B cell (primary cell): ENCODE measurements at regions not wholly inside any gene's neighbourhood (a gene's known extent, or its start where the extent isn't known, plus 50 kb on each side); places are given as distances from the start of the nearest gene placed in this dataset.

Experiments
- ATAC-seq: fragments of 200-7000 bp; cut with Tn5 transposase; one replicate; pipeline ENCODE4 v1.10.0; 2021; ENCODE audit warnings: low read depth, mild to moderate bottlenecking, moderate number of reproducible peaks, moderate library complexity
- CTCF ChIA-PET: fragments of 350-600 bp; sonication (Branson Sonifier 250); formaldehyde crosslinking; loops from one replicate; lab custom pipeline; 2021; ENCODE audit warnings: antibody characterized with exemption, inconsistent platforms; lab: Charles Lee
- POLR2A ChIA-PET: fragments of 350-600 bp; sonication (Branson Sonifier 250); formaldehyde crosslinking; loops from one replicate; lab custom pipeline; 2021; ENCODE audit warnings: antibody characterized with exemption; lab: Charles Lee
- DNase-seq: peaks from one replicate; pipeline ENCODE4 v3.0.0; 2013
- H2AFZ ChIP-seq: 2 replicates; pipeline ENCODE4 v1.6.1; 2012; ENCODE audit warnings: mild to moderate bottlenecking, low read depth, low read length; ENCODE audit not compliant: insufficient read depth, poor library complexity, severe bottlenecking
- H3K27ac ChIP-seq, 2 donors: 1 replicate in 1 of 2; 2 replicates in 1 of 2; pipeline ENCODE4 v1.5.1; 2012 to 2013; ENCODE audit warnings: low read length in 2 of 2, mild to moderate bottlenecking in 2 of 2, moderate library complexity in 1 of 2
- H3K27me3 ChIP-seq, 4 experiments: fragments of 200-600 bp in 1 of 4; sonication (generic) in 1 of 4; replicated peaks in 1 of 4; 1 replicate in 2 of 4; 2 replicates in 2 of 4; pipeline versions ENCODE4 v1.6.1 to v1.7.0; 2013 to 2016; ENCODE audit warnings: low read length in 3 of 4, mild to moderate bottlenecking in 2 of 4, mixed read lengths in 1 of 4, moderate library complexity in 1 of 4; ENCODE audit not compliant: insufficient read depth in 4 of 4, control insufficient read depth in 3 of 4; ENCODE audit errors: control extremely low read depth in 1 of 4
- H3K36me3 ChIP-seq, 2 experiments: replicated peaks in 1 of 2; 1 replicate in 1 of 2; 2 replicates in 1 of 2; pipeline versions ENCODE4 v1.6.1 to v1.7.1; 2013; ENCODE audit warnings: low read length in 1 of 2; ENCODE audit not compliant: insufficient read depth in 2 of 2, control insufficient read depth in 1 of 2; ENCODE audit errors: control extremely low read depth in 1 of 2, extremely low read depth in 1 of 2
- H3K4me1 ChIP-seq, 2 donors: fragments of 200-600 bp in 1 of 2; sonication (generic) in 1 of 2; 1 replicate in 1 of 2; 2 replicates in 1 of 2; pipeline versions ENCODE4 v1.5.1 to v1.6.1; 2013 to 2017; ENCODE audit warnings: low read length in 2 of 2; ENCODE audit not compliant: control insufficient read depth in 2 of 2, insufficient read depth in 2 of 2
- H3K4me2 ChIP-seq: replicated peaks from 2 replicates; pipeline ENCODE3; 2012; ENCODE audit warnings: mild to moderate bottlenecking, low read depth, low read length; ENCODE audit not compliant: poor library complexity, severe bottlenecking
- H3K4me3 ChIP-seq, 5 experiments: fragments of 200-600 bp in 1 of 5; sonication (generic) in 1 of 5; 1 replicate in 3 of 5; 2 replicates in 2 of 5; pipeline versions ENCODE4 v1.5.1 to v1.7.0; 2011 to 2016; ENCODE audit warnings: low read length in 4 of 5, mild to moderate bottlenecking in 4 of 5, low read depth in 2 of 5, control low read depth in 1 of 5, moderate library complexity in 1 of 5; ENCODE audit not compliant: insufficient read depth in 1 of 5; ENCODE audit errors: control extremely low read depth in 1 of 5, extremely low read depth in 1 of 5
- H3K79me2 ChIP-seq: fragments of 200-600 bp; sonication (generic); one replicate; pipeline ENCODE4 v1.6.0; 2016; ENCODE audit warnings: low read length; ENCODE audit not compliant: control insufficient read depth, insufficient read depth
- H3K9ac ChIP-seq: fragments of 200-600 bp; sonication (generic); 2 replicates; pipeline ENCODE4 v1.6.1; 2017; ENCODE audit warnings: mild to moderate bottlenecking, low read length, moderate library complexity
- H3K9me3 ChIP-seq, 3 donors: one replicate each; pipeline versions ENCODE4 v1.6.1 to v1.7.1; 2013; ENCODE audit warnings: low read length in 2 of 3; ENCODE audit not compliant: control insufficient read depth in 2 of 3, insufficient read depth in 1 of 3; ENCODE audit errors: control extremely low read depth in 1 of 3
- H4K20me1 ChIP-seq: 2 replicates; pipeline ENCODE4 v1.6.0; 2012; ENCODE audit warnings: mild to moderate bottlenecking, low read length; ENCODE audit not compliant: insufficient read depth, control insufficient read depth, poor library complexity, severe bottlenecking
- H3K27ac Mint-ChIP-seq: one replicate; pipeline ENCODE4 v1.8.0; 2021; ENCODE audit warnings: mixed read lengths
- H3K27me3 Mint-ChIP-seq: one replicate; pipeline ENCODE4 v1.8.0; 2021; ENCODE audit warnings: mixed read lengths
- H3K4me1 Mint-ChIP-seq: one replicate; pipeline ENCODE4 v1.8.0; 2021; ENCODE audit warnings: mixed read lengths
- H3K4me3 Mint-ChIP-seq: one replicate; pipeline ENCODE4 v1.8.0; 2021; ENCODE audit warnings: mixed read lengths
- H3K9me3 Mint-ChIP-seq: one replicate; pipeline ENCODE4 v1.8.0; 2022; ENCODE audit warnings: mixed read lengths; ENCODE audit not compliant: insufficient read depth
- CTCF ChIP-seq: fragments of 200-600 bp; IDR thresholded peaks from one replicate; pipeline ENCODE4 v1.8.0; 2022; ENCODE audit warnings: antibody characterized with exemption, mild to moderate bottlenecking
- EZH2 ChIP-seq: IDR thresholded peaks from 2 replicates; pipeline ENCODE4 v1.6.1; 2012; ENCODE audit warnings: borderline replicate concordance, low read depth, mild to moderate bottlenecking, moderate library complexity, low read length; ENCODE audit not compliant: insufficient read depth, poor library complexity, severe bottlenecking
- WGBS: methylation state at CpG from one replicate; pipeline ENCODE4 v1.1.5; 2013; ENCODE audit warnings: missing lambda C conversion rate; ENCODE audit not compliant: insufficient coverage; 5-methylcytosine and 5-hydroxymethylcytosine counted together
- intact Hi-C: fragments of 100-400 bp; cut with micrococcal nuclease; formaldehyde crosslinking; loops from one replicate; pipeline ENCODE4 v1.10.0; 2022

GRCh38 chr14:84998216-84998615, 531.7 kb upstream of the FLRT2 start:
- peaks cover 0 to 4% (median 1%) of the 10 kb centered on the region in 3 donors for H3K9me3 ChIP-seq
- no peaks in the 10 kb centered on the region for H3K4me1 Mint-ChIP-seq
- no peak overlapping the region for H3K27ac ChIP-seq
- no peaks in the 10 kb centered on the region for H3K27me3 Mint-ChIP-seq
- ChIA-PET POLR2A (no interaction called here), CTCF (no interaction called here)
- H3K79me2 ChIP-seq: no peaks in the 10 kb centered on the region
- ATAC-seq (no peak), DNase-seq (no peak)
- intact Hi-C loops: no loop called here
- H3K27me3 ChIP-seq: no peaks in the 10 kb centered on the region
- H2AFZ ChIP-seq: no peak overlapping the region
- no peaks in the 10 kb centered on the region for H4K20me1 ChIP-seq
- TF ChIP-seq EZH2 (no peak), CTCF (no peak)
- H3K4me3 ChIP-seq: no peak overlapping the region
- H3K9ac ChIP-seq: no peak overlapping the region
- H3K27ac Mint-ChIP-seq: no peak overlapping the region
- H3K4me2 ChIP-seq: no peak overlapping the region
- peaks cover 6% of the 10 kb centered on the region for H3K9me3 Mint-ChIP-seq
- H3K4me1 ChIP-seq: no peaks in the 10 kb centered on the region
- no peak overlapping the region for H3K4me3 Mint-ChIP-seq
- no peaks in the 10 kb centered on the region for H3K36me3 ChIP-seq

GRCh38 chr14:85002846-85003245, 527.1 kb upstream of the FLRT2 start:
- ChIA-PET POLR2A (no interaction called here), CTCF (no interaction called here)
- no peak for TF ChIP-seq CTCF
- no peak for TF ChIP-seq EZH2
- H3K27me3 ChIP-seq: no peaks in the 10 kb centered on the region
- no peak overlapping the region for H3K27ac Mint-ChIP-seq
- no CpG with 5 or more reads among the region's 1 CpG for WGBS
- H3K9me3 ChIP-seq: peaks cover 0 to 1% (median 0%) of the 10 kb centered on the region in 3 donors
- H3K36me3 ChIP-seq: no peaks in the 10 kb centered on the region
- intact Hi-C loops: no loop called here
- no peak overlapping the region for H3K4me3 Mint-ChIP-seq
- H3K79me2 ChIP-seq: no peaks in the 10 kb centered on the region
- H4K20me1 ChIP-seq: no peaks in the 10 kb centered on the region
- H3K4me1 ChIP-seq: no peaks in the 10 kb centered on the region
- H3K9ac ChIP-seq: no peak overlapping the region
- H3K27me3 Mint-ChIP-seq: no peaks in the 10 kb centered on the region
- DNase-seq (no peak), ATAC-seq (no peak)
- H3K27ac ChIP-seq: no peak overlapping the region
- H3K4me1 Mint-ChIP-seq: no peaks in the 10 kb centered on the region
- no peak overlapping the region for H3K4me2 ChIP-seq
- peaks cover 8% of the 10 kb centered on the region for H3K9me3 Mint-ChIP-seq
- H3K4me3 ChIP-seq: no peak overlapping the region
- no peak overlapping the region for H2AFZ ChIP-seq
